HFF-Myc (cell line): ENCODE measurements at regions not wholly inside any gene's neighbourhood (a gene's known extent, or its start where the extent isn't known, plus 50 kb on each side); places are given as distances from the start of the nearest gene placed in this dataset.
"Not testable (repeated sequence)": the region's sequence is repeated elsewhere in the genome, so short reads cannot be mapped to it uniquely, and the experiment has no call there.

Experiments
- DNase-seq: peaks from one replicate; pipeline ENCODE4 v3.0.0-alpha.2; 2011; ENCODE audit warnings: low read depth; ENCODE audit errors: extremely low read depth
- H3K4me3 ChIP-seq: replicated peaks from 2 replicates; pipeline ENCODE4 v1.5.1; 2011; ENCODE audit warnings: low read depth, mild to moderate bottlenecking, control low read depth, low read length
- TF ChIP-seq, protein P1 (sequence below): IDR thresholded peaks from 2 replicates; pipeline ENCODE4 v1.5.1; 2012; ENCODE audit warnings: mild to moderate bottlenecking, low read depth, low read length, control low read depth; ENCODE audit errors: missing control alignments

DNA sequence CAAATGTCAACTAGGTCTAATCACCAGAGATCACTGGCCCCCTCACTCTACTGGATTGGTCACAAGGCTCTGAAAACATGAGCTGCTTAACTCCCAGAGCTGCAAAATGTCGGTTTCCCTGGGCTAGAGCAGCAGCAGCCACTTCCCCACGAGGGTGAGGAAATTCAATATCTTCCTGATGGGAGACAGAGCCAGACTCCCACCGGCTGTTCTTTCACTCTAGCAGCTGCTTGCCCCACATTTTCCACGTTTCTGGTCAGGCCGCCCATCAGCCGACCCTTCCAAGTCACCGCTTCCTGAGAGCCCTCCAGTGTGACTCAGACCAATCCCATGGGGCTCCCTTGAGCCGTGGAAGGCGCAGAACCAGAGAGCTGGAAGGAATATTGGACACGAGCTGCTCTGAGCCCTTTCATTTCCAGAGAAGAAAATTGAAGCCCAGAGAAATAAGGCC is 227.0 kb downstream of the ADAMTS15 start:
- DNase-seq, result no peak
- H3K4me3 ChIP-seq, result no peak overlapping the region
- TF ChIP-seq, protein P1, sequence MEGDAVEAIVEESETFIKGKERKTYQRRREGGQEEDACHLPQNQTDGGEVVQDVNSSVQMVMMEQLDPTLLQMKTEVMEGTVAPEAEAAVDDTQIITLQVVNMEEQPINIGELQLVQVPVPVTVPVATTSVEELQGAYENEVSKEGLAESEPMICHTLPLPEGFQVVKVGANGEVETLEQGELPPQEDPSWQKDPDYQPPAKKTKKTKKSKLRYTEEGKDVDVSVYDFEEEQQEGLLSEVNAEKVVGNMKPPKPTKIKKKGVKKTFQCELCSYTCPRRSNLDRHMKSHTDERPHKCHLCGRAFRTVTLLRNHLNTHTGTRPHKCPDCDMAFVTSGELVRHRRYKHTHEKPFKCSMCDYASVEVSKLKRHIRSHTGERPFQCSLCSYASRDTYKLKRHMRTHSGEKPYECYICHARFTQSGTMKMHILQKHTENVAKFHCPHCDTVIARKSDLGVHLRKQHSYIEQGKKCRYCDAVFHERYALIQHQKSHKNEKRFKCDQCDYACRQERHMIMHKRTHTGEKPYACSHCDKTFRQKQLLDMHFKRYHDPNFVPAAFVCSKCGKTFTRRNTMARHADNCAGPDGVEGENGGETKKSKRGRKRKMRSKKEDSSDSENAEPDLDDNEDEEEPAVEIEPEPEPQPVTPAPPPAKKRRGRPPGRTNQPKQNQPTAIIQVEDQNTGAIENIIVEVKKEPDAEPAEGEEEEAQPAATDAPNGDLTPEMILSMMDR, result no peak

DNA sequence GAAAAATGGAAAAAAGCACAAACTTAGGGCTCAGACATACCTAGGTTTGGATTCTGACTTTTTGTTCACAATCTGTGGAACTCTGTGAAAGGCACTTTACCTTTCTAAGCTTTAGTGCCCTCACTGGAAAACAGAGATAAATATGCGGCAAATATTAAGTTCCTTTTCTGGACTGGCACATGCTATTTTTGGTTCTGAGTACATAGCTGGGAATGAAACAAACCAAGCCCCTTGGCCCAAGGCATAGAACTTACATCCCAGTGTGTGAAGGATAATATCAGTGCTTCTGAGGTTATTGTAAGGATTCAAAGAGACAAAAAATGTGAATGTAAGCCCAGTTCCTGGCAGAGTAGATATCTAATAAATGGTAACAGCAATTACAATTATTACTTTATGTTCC is 227.5 kb downstream of the ADAMTS15 start:
- no peak overlapping the region for H3K4me3 ChIP-seq
- no peak for DNase-seq
- TF ChIP-seq, protein P1, result no peak

DNA sequence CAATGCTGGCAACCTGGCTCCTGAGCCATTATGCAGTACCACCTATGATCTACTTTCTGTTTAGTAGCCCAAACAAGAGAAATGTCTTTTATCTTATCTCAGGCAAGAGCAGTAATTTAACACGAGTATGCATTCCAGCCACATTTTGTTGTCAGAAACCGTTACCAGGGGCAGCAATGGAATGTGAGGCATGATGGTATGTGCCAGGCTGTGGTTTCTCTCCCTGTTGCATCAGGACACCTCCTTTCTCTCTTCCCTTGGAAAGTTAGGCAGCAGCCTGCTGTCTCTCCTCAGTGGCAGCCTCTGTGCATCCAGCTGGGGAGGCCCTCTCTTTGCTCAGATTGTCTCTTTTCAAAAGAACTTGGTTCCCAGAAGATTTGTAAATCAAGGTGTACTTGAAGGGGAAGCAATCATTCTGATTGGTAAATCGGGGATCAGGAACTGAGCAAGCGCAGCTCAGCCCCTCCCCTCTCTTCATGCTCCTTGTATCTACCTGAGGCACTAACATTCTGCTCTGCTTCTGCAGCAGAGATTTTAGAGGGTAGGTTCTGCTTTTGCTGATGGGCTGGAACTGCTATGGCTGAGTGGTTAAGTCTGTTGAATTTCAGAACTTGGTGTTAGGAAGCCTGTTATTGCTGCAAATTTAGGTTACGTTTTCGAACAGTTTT is 229.2 kb downstream of the ADAMTS15 start:
- H3K4me3 ChIP-seq, result no peak overlapping the region
- TF ChIP-seq, protein P1, result no peak
- peak; percentile 46 for DNase-seq

DNA sequence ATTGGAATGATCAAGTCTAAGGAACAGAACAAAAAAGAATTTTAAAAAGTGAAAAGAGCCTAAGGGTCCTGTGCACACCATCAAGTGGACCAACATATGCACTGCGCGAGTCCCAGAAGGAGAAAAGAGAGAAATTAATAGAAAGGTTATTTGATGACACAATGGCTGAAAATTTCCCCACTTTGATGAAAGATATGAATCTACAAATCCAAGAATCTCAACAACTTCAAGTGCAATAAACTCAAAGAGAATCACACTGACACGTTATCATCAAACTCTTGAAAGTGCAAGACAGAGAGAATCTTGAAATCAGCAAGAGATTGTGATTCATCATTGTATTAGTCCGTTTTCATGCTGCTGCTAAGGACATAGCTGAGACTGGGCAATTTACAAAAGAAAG is 230.8 kb downstream of the ADAMTS15 start:
- TF ChIP-seq, protein P1, result no peak
- no peak for DNase-seq
- no peak overlapping the region for H3K4me3 ChIP-seq

GRCh38 chr11:130682471-130682870 is 233.8 kb downstream of the SNX19 start:
- H3K4me3 ChIP-seq, DNase-seq: not testable (repeated sequence)

DNA sequence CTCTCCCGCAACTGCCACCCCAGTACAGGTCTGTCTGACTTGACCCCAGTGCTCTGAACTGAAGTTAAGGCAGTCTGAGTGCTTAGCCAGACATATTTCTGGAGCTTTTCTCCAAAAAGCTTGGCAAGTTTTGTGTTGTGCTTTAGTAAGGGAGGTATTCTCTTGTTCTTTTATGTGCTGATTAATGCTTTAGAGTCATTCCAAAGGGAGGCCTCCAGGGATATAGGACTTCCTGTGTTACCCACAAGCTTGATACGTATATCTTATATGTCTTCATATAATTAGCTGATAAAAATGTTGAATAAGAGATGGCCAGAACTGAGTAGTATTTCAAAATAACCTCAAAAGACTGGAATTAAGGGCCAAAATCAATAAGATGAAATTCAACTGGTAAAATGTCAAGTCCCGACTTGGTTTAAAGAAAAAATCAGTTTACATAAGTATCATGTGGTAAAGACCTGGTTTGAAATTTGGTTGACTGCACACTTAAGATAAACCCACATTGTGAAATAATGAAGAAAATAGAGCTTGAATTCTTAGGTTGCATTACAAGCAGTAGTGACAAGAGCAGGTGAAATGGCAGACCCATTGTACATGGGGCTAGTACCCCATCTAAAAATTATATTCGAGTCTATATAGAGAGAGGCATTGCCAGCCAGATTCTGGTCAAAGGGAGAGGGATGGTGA is 226.9 kb downstream of the SNX19 start:
- no peak for DNase-seq
- H3K4me3 ChIP-seq, result no peak overlapping the region
- TF ChIP-seq, protein P1, result no peak

GRCh38 chr11:130691581-130691980 is 224.7 kb downstream of the SNX19 start:
- DNase-seq, result no peak
- H3K4me3 ChIP-seq, result no peak overlapping the region
- TF ChIP-seq, protein P1, result no peak
